Right hindlimb (tissue), 1 donor: ENCODE measurements at regions not wholly inside any gene's neighbourhood (a gene's known extent, or its start where the extent isn't known, plus 50 kb on each side); places are given as distances from the start of the nearest gene placed in this dataset.
"Not testable (repeated sequence)": the region's sequence is repeated elsewhere in the genome, so short reads cannot be mapped to it uniquely, and the experiment has no call there.

Experiments used
- DNase-seq: peaks from one replicate; pipeline ENCODE4 v3.0.0-alpha.2; 2018

- DNase-seq = no peak
These were observed 141.5 kb downstream of the OR2B2 start for GRCh38 chr6:27770724-27771123.

GRCh38 chr6:27768556-27768955 is 143.6 kb downstream of the OR2B2 start:
- no peak for DNase-seq

GRCh38 chr6:27767851-27768250 is 144.3 kb downstream of the OR2B2 start:
- DNase-seq = no peak

GRCh38 chr6:27766405-27766804 is 145.8 kb downstream of the OR2B2 start:
- DNase-seq = no peak

- no peak for DNase-seq
These were observed 147.1 kb downstream of the OR2B2 start for GRCh38 chr6:27765028-27765590.

GRCh38 chr6:27761391-27761790 is 150.8 kb downstream of the OR2B2 start:
- DNase-seq = no peak

GRCh38 chr6:27760464-27760863 is 151.7 kb downstream of the OR2B2 start:
- DNase-seq = no peak

GRCh38 chr6:27759930-27760329 is 152.3 kb downstream of the OR2B2 start:
- no peak for DNase-seq

GRCh38 chr6:27758491-27758890 is 153.7 kb downstream of the OR2B2 start:
- DNase-seq = no peak

GRCh38 chr6:27757307-27757706 is 154.9 kb downstream of the OR2B2 start:
- DNase-seq = peak; percentile 72

GRCh38 chr6:27755768-27756167 is 156.4 kb downstream of the OR2B2 start:
- no peak for DNase-seq

- no peak for DNase-seq
These were observed 157.8 kb downstream of the OR2B2 start for GRCh38 chr6:27754408-27754782.

- peak; percentile 82 for DNase-seq
These were observed 158.4 kb downstream of the OR2B2 start for GRCh38 chr6:27753668-27754407.

- peak; percentile 66 for DNase-seq
These were observed 159.9 kb downstream of the OR2B2 start for GRCh38 chr6:27752038-27752885.

- no peak for DNase-seq
These were observed 163.5 kb downstream of the OR2B2 start for GRCh38 chr6:27748661-27749060.

GRCh38 chr6:27747637-27748036 is 164.6 kb downstream of the OR2B2 start:
- DNase-seq = no peak

GRCh38 chr6:27746860-27747259 is 165.3 kb downstream of the OR2B2 start:
- not testable (repeated sequence) for DNase-seq

GRCh38 chr6:27743787-27744186 is 168.4 kb downstream of the OR2B2 start:
- no peak for DNase-seq

- DNase-seq = no peak
These were observed 169.2 kb downstream of the OR2B2 start for GRCh38 chr6:27742833-27743573.

GRCh38 chr6:27739902-27740301 is 172.3 kb downstream of the OR2B2 start:
- not testable (repeated sequence) for DNase-seq

- no peak for DNase-seq
These were observed 175.5 kb downstream of the OR2B2 start for GRCh38 chr6:27736686-27737085.

GRCh38 chr6:27728442-27728841 is 183.8 kb downstream of the OR2B2 start:
- DNase-seq = no peak

- no peak for DNase-seq
These were observed 185.6 kb downstream of the OR2B2 start for GRCh38 chr6:27726619-27727023.
